AG09319 (cell line): ENCODE measurements at regions not wholly inside any gene's neighbourhood (a gene's known extent, or its start where the extent isn't known, plus 50 kb on each side); places are given as distances from the start of the nearest gene placed in this dataset.

Experiments
- DNase-seq: peaks from one replicate; pipeline ENCODE4 v3.0.0-alpha.2; 2010; ENCODE audit warnings: low read depth; ENCODE audit errors: extremely low read depth
- CTCF ChIP-seq: IDR thresholded peaks from 2 replicates; pipeline ENCODE4 v1.5.1; 2011; ENCODE audit warnings: low read depth, mild to moderate bottlenecking, inconsistent platforms, low read length, moderate library complexity

GRCh38 chr2:5465859-5466258 is 226.3 kb upstream of the SOX11 start:
- TF ChIP-seq CTCF = no peak
- no peak for DNase-seq

GRCh38 chr2:5467178-5467905 is 224.8 kb upstream of the SOX11 start:
- no peak for DNase-seq
- TF ChIP-seq CTCF = no peak

- TF ChIP-seq CTCF = no peak
- no peak for DNase-seq
These were observed 219.5 kb upstream of the SOX11 start for GRCh38 chr2:5472673-5473072.

- no peak for DNase-seq
- no peak for TF ChIP-seq CTCF
These were observed 218.5 kb upstream of the SOX11 start for GRCh38 chr2:5473635-5474034.

- TF ChIP-seq CTCF = no peak
- DNase-seq = no peak
These were observed 217.5 kb upstream of the SOX11 start for GRCh38 chr2:5474716-5475115.

- TF ChIP-seq CTCF = no peak
- no peak for DNase-seq
These were observed 212.8 kb upstream of the SOX11 start for GRCh38 chr2:5479265-5479928.

- TF ChIP-seq CTCF = no peak
- DNase-seq = no peak
These were observed 209.3 kb upstream of the SOX11 start for GRCh38 chr2:5482929-5483331.
